SK-N-SH (cell line): ENCODE measurements at regions not wholly inside any gene's neighbourhood (a gene's known extent, or its start where the extent isn't known, plus 50 kb on each side); places are given as distances from the start of the nearest gene placed in this dataset.

Experiments
- CTCF ChIA-PET: fragments of 300-600, 350-600 bp; formaldehyde crosslinking; extraction: SDS; loops from one replicate; lab custom pipeline; 2021; lab: Yijun Ruan, JAX
- POLR2A ChIA-PET: fragments of 350-600 bp; sonication (Branson Sonifier 250); formaldehyde crosslinking; extraction: SDS; loops from one replicate; lab custom pipeline; 2020; ENCODE audit warnings: antibody characterized with exemption, inconsistent platforms; lab: Yijun Ruan, JAX
- DNase-seq: peaks from one replicate; pipeline ENCODE4 v3.0.0; 2012
- H2AFZ ChIP-seq: fragments of 200-600 bp; sonication (generic); 2 replicates; pipeline ENCODE4 v1.8.1; 2016; ENCODE audit warnings: antibody characterized with exemption, mild to moderate bottlenecking, low read depth
- H3F3A ChIP-seq: fragments of 200-600 bp; sonication (generic); replicated peaks from 2 replicates; pipeline ENCODE3; 2016; ENCODE audit warnings: antibody characterized with exemption, mild to moderate bottlenecking; ENCODE audit not compliant: insufficient read depth
- H3K27ac ChIP-seq, 2 experiments: fragments of 200-500 bp in 1 of 2; fragments of 200-600 bp in 1 of 2; sonication (Bioruptor generic) in 1 of 2; sonication (generic), shearing (Covaris generic) in 1 of 2; 2 replicates each; pipeline versions ENCODE4 v1.5.1 to v1.6.1; 2014 to 2016; ENCODE audit warnings: low read depth in 2 of 2, inconsistent platforms in 1 of 2, low read length in 1 of 2, mild to moderate bottlenecking in 1 of 2, mixed read lengths in 1 of 2
- H3K27me3 ChIP-seq: fragments of 200-600 bp; sonication (generic), shearing (Covaris generic); 2 replicates; pipeline ENCODE4 v1.6.1; 2016; ENCODE audit warnings: mixed run types; ENCODE audit not compliant: insufficient read depth
- H3K36me3 ChIP-seq, 2 experiments: fragments of 200-500 bp in 1 of 2; fragments of 200-600 bp in 1 of 2; sonication (Bioruptor generic) in 1 of 2; sonication (generic) in 1 of 2; replicated peaks in 1 of 2; 2 replicates each; pipeline versions ENCODE3 to v1.5.1; 2014 to 2016; ENCODE audit warnings: low read length in 1 of 2, mild to moderate bottlenecking in 1 of 2; ENCODE audit not compliant: insufficient read depth in 2 of 2, control insufficient read depth in 1 of 2
- H3K4me1 ChIP-seq, 2 experiments: fragments of 200-500 bp in 1 of 2; fragments of 200-600 bp in 1 of 2; sonication (Bioruptor generic) in 1 of 2; sonication (generic), shearing (Covaris generic) in 1 of 2; 2 replicates each; pipeline versions ENCODE4 v1.5.1 to v1.6.1; 2014 to 2016; ENCODE audit warnings: low read depth in 1 of 2, low read length in 1 of 2, mixed run types in 1 of 2; ENCODE audit not compliant: insufficient read depth in 2 of 2, control insufficient read depth in 1 of 2
- H3K4me2 ChIP-seq: fragments of 200-600 bp; sonication (generic), shearing (Covaris generic); 2 replicates; pipeline ENCODE4 v1.6.1; 2017; ENCODE audit warnings: mixed run types
- H3K4me3 ChIP-seq, 2 experiments: fragments of 200-500 bp in 1 of 2; fragments of 200-600 bp in 1 of 2; sonication (Bioruptor generic) in 1 of 2; sonication (generic), shearing (Covaris generic) in 1 of 2; 2 replicates each; pipeline versions ENCODE4 v1.5.1 to v1.8.1; 2014 to 2016; ENCODE audit warnings: low read depth in 2 of 2, inconsistent platforms in 1 of 2, low read length in 1 of 2, mild to moderate bottlenecking in 1 of 2, mixed read lengths in 1 of 2, moderate library complexity in 1 of 2
- H3K79me2 ChIP-seq: fragments of 200-600 bp; sonication (generic); 2 replicates; pipeline ENCODE4 v1.8.1; 2017; ENCODE audit warnings: mild to moderate bottlenecking; ENCODE audit not compliant: insufficient read depth
- H3K9ac ChIP-seq: fragments of 200-600 bp; sonication (generic); 2 replicates; pipeline ENCODE4 v1.6.1; 2017; ENCODE audit warnings: mixed run types
- H3K9me2 ChIP-seq: fragments of 200-600 bp; sonication (generic); 2 replicates; pipeline ENCODE4 v1.6.1; 2017; ENCODE audit warnings: mixed run types
- H3K9me3 ChIP-seq: fragments of 200-600 bp; sonication (generic); 2 replicates; pipeline ENCODE4 v1.6.1; 2017; ENCODE audit warnings: mixed run types, mild to moderate bottlenecking, moderate library complexity
- H4K20me1 ChIP-seq: fragments of 200-600 bp; sonication (generic); 2 replicates; pipeline ENCODE4 v1.6.1; 2017; ENCODE audit warnings: mild to moderate bottlenecking, mixed run types; ENCODE audit not compliant: insufficient read depth
- EP300 ChIP-seq, 2 experiments: IDR thresholded peaks; 2 replicates each; pipeline versions ENCODE4 v1.4.0 to v1.6.1; 2012; ENCODE audit warnings: borderline replicate concordance in 1 of 2, low read depth in 1 of 2, low read length in 1 of 2
- FOSL2 ChIP-seq: IDR thresholded peaks from 2 replicates; pipeline ENCODE4 v1.4.0; 2012; ENCODE audit warnings: low read depth, mild to moderate bottlenecking, moderate library complexity, borderline replicate concordance
- FOXJ3 ChIP-seq: sonication (generic); formaldehyde crosslinking; IDR thresholded peaks from 2 replicates; pipeline ENCODE4 v1.5.1; 2020; ENCODE audit warnings: mild to moderate bottlenecking, missing genetic modification reagents
- MEF2A ChIP-seq: IDR thresholded peaks from 2 replicates; pipeline ENCODE4 v1.4.0; 2012; ENCODE audit warnings: low read depth, borderline replicate concordance
- MXI1 ChIP-seq: IDR thresholded peaks from 2 replicates; pipeline ENCODE4 v1.6.1; 2012; ENCODE audit warnings: mild to moderate bottlenecking, low read depth, low read length, improper control_type of control experiment
- NFIC ChIP-seq: IDR thresholded peaks from 2 replicates; pipeline ENCODE4 v1.4.0; 2012; ENCODE audit warnings: borderline replicate concordance
- NRF1 ChIP-seq: IDR thresholded peaks from 2 replicates; pipeline ENCODE4 v1.6.1; 2012; ENCODE audit warnings: low read depth, mild to moderate bottlenecking, low read length
- PBX3 ChIP-seq: IDR thresholded peaks from 2 replicates; pipeline ENCODE4; 2012
- RAD21 ChIP-seq: IDR thresholded peaks from 2 replicates; pipeline ENCODE4 v1.6.1; 2012; ENCODE audit warnings: mild to moderate bottlenecking, low read length
- RCOR1 ChIP-seq: fragments of 150-350 bp; IDR thresholded peaks from 2 replicates; pipeline ENCODE4 v1.6.1; 2017; ENCODE audit warnings: antibody characterized with exemption, low read length
- REST ChIP-seq: IDR thresholded peaks from 2 replicates; pipeline ENCODE4 v1.6.1; 2012; ENCODE audit warnings: mild to moderate bottlenecking, low read depth, low read length, moderate library complexity
- RXRA ChIP-seq: IDR thresholded peaks from 2 replicates; pipeline ENCODE4 v1.4.0; 2012; ENCODE audit warnings: low read depth, mild to moderate bottlenecking, borderline replicate concordance
- SIN3A ChIP-seq: IDR thresholded peaks from 2 replicates; pipeline ENCODE4 v1.6.1; 2012; ENCODE audit warnings: low read depth, mild to moderate bottlenecking, low read length, moderate library complexity, borderline replicate concordance
- TCF12 ChIP-seq: IDR thresholded peaks from 2 replicates; pipeline ENCODE4 v1.4.0; 2012
- TEAD4 ChIP-seq: IDR thresholded peaks from 2 replicates; pipeline ENCODE4 v1.4.0; 2012; ENCODE audit warnings: mild to moderate bottlenecking, borderline replicate concordance; ENCODE audit not compliant: insufficient read depth
- YY1 ChIP-seq: IDR thresholded peaks from 2 replicates; pipeline ENCODE4 v1.4.0; 2012; ENCODE audit warnings: low read depth, mild to moderate bottlenecking
- ZBTB33 ChIP-seq: IDR thresholded peaks from 2 replicates; pipeline ENCODE4 v1.4.0; 2012; ENCODE audit warnings: low read depth, borderline replicate concordance
- WGBS: methylation state at CpG from one replicate; pipeline ENCODE4 v1.1.6; 2017; ENCODE audit warnings: low lambda C conversion rate; 5-methylcytosine and 5-hydroxymethylcytosine counted together
- TF ChIP-seq, protein P1 (sequence below): fragments of 150-350 bp; IDR thresholded peaks from 2 replicates; pipeline ENCODE4 v1.6.1; 2016; ENCODE audit warnings: mild to moderate bottlenecking, low read depth, low read length

- H4K20me1 ChIP-seq, result no peaks in the 10 kb centered on the region
- DNase-seq, result no peak
- H3K9me3 ChIP-seq, result no peaks in the 10 kb centered on the region
- peaks cover 0 to 16% of the 10 kb centered on the region in 2 experiments; a peak in 1 of 4 replicates for H3K4me1 ChIP-seq
- H3K9me2 ChIP-seq, result no peaks in the 10 kb centered on the region
- no peaks in the 10 kb centered on the region for H3K27me3 ChIP-seq
- no peak overlapping the region for H3K4me2 ChIP-seq
- 64% methylated on average over 5 of the region's 7 CpGs for WGBS
- CTCF ChIA-PET, result no interaction called here
- H3K36me3 ChIP-seq, result no peaks in the 10 kb centered on the region
- no peaks in the 10 kb centered on the region for H3K79me2 ChIP-seq
- no peak overlapping the region for H3K9ac ChIP-seq
- no peak overlapping the region for H3K27ac ChIP-seq
- no peak for TF ChIP-seq TCF12
- no peak for TF ChIP-seq RCOR1
- TF ChIP-seq RXRA, result no peak
- no peak for TF ChIP-seq FOXJ3 (CRISPR knock-in tag)
- no peak for TF ChIP-seq PBX3
- no peak for TF ChIP-seq FOSL2
- TF ChIP-seq YY1, result no peak
- TF ChIP-seq MXI1, result no peak
- TF ChIP-seq MEF2A, result no peak
- no peak for TF ChIP-seq NFIC
- no peak for TF ChIP-seq RAD21
- no peak for TF ChIP-seq SIN3A
- TF ChIP-seq ZBTB33, result no peak
- TF ChIP-seq REST, result no peak
- TF ChIP-seq, protein P1, sequence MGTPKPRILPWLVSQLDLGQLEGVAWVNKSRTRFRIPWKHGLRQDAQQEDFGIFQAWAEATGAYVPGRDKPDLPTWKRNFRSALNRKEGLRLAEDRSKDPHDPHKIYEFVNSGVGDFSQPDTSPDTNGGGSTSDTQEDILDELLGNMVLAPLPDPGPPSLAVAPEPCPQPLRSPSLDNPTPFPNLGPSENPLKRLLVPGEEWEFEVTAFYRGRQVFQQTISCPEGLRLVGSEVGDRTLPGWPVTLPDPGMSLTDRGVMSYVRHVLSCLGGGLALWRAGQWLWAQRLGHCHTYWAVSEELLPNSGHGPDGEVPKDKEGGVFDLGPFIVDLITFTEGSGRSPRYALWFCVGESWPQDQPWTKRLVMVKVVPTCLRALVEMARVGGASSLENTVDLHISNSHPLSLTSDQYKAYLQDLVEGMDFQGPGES, result no peak
- no peak for TF ChIP-seq TEAD4
- TF ChIP-seq EP300 (IDR thresholded peaks at IDR 0.05; ENCODE audit: borderline replicate concordance in 1 of 2, low read depth in 1 of 2, low read length in 1 of 2), result no peak
- no peak for TF ChIP-seq NRF1
- H3F3A ChIP-seq, result no peaks in the 10 kb centered on the region
- no peak overlapping the region for H3K4me3 ChIP-seq
- POLR2A ChIA-PET, result no interaction called here
- no peak overlapping the region for H2AFZ ChIP-seq
Measured at GRCh38 chr15:31161951-31162350, 60.4 kb upstream of the TRPM1 start.
